ENCODE measurements at regions not wholly inside any gene's neighbourhood (a gene's known extent, or its start where the extent isn't known, plus 50 kb on each side); places are given as distances from the start of the nearest gene placed in this dataset.

- no peak for TF ChIP-seq CTCF (IDR thresholded peaks at IDR 0.05; ENCODE audit: borderline replicate concordance, control extremely low read depth, extremely low read depth, insufficient read depth, missing control alignments)
- in situ Hi-C loops (cut with MboI; ENCODE audit: low sequenced_read_pairs, unreplicated experiment): no loop called here
- no peak for DNase-seq (ENCODE audit: low spot score)
Observed at GRCh38 chr1:222096476-222096772, 354.5 kb upstream of the DUSP10 start.

- peak; percentile 86 for TF ChIP-seq CTCF (IDR thresholded peaks at IDR 0.05; ENCODE audit: borderline replicate concordance, control extremely low read depth, extremely low read depth, insufficient read depth, missing control alignments)
- in situ Hi-C loops (cut with MboI; ENCODE audit: low sequenced_read_pairs, unreplicated experiment): no loop called here
- peak; percentile 59 for DNase-seq (ENCODE audit: low spot score)
Observed at GRCh38 chr1:222095606-222096475, 354.0 kb upstream of the DUSP10 start.

- no peak for TF ChIP-seq CTCF (IDR thresholded peaks at IDR 0.05; ENCODE audit: borderline replicate concordance, control extremely low read depth, extremely low read depth, insufficient read depth, missing control alignments)
- in situ Hi-C loops (cut with MboI; ENCODE audit: low sequenced_read_pairs, unreplicated experiment): no loop called here
- no peak for DNase-seq (ENCODE audit: low spot score)
Observed at GRCh38 chr1:222093518-222093917, 351.6 kb upstream of the DUSP10 start.

- no peak for TF ChIP-seq CTCF (IDR thresholded peaks at IDR 0.05; ENCODE audit: borderline replicate concordance, control extremely low read depth, extremely low read depth, insufficient read depth, missing control alignments)
- in situ Hi-C loops (cut with MboI; ENCODE audit: low sequenced_read_pairs, unreplicated experiment): no loop called here
- DNase-seq (ENCODE audit: low spot score): no peak
Observed at GRCh38 chr1:222090103-222090502, 348.2 kb upstream of the DUSP10 start.

GRCh38 chr1:222087221-222087920, 345.5 kb upstream of the DUSP10 start:
- in situ Hi-C loops (cut with MboI; ENCODE audit: low sequenced_read_pairs, unreplicated experiment): no loop called here
- no peak for DNase-seq (ENCODE audit: low spot score)
- no peak for TF ChIP-seq CTCF (IDR thresholded peaks at IDR 0.05; ENCODE audit: borderline replicate concordance, control extremely low read depth, extremely low read depth, insufficient read depth, missing control alignments)

GRCh38 chr1:222084996-222085395, 343.1 kb upstream of the DUSP10 start:
- DNase-seq (ENCODE audit: low spot score): no peak
- no peak for TF ChIP-seq CTCF (IDR thresholded peaks at IDR 0.05; ENCODE audit: borderline replicate concordance, control extremely low read depth, extremely low read depth, insufficient read depth, missing control alignments)
- in situ Hi-C loops (cut with MboI; ENCODE audit: low sequenced_read_pairs, unreplicated experiment): no loop called here

Measured in GM13976 (cell line).